ENCODE measurements at regions not wholly inside any gene's neighbourhood (a gene's known extent, or its start where the extent isn't known, plus 50 kb on each side); places are given as distances from the start of the nearest gene placed in this dataset.
"Not testable (repeated sequence)": the region's sequence is repeated elsewhere in the genome, so short reads cannot be mapped to it uniquely, and the experiment has no call there.

DNA sequence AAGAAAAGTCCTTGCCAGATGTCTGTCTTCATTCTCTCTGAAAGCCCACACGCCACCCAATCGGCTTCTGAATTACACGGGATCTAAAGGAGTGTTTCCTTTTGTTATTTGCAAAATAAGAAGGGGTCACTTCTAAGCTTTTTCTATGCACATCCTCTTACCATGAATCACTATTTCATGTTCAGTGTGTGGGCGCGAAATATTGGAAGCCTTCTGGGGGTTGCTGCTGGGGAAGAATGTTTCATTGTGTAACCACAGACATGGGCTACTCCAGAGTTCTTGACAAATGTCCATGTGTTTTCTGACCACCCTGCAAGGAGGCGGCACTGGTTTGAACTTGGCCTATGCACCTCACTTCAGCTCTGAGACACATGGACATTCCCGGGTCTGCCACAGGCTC lies 133.6 kb upstream of the APCDD1 start:
- no peak for DNase-seq

DNA sequence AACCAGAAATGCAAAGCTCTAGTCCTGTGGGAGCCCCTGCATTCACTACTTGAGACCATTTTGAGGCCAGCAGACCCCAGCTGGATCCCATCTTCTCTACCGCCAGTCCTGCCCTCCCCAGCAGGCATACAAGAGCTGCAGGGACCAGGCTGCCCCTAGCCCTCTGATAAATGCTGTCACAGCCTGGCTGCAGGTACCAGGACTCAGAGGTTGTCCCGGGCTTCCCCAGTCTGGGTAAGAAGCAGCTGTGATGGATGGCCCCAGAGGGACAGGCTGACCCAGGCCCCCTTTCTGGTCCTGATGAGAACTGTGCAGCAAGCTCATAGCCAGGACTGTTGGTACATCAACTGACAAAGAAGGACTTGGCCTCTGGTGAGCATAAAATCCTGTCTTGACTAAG lies 132.9 kb upstream of the APCDD1 start:
- DNase-seq = no peak

DNA sequence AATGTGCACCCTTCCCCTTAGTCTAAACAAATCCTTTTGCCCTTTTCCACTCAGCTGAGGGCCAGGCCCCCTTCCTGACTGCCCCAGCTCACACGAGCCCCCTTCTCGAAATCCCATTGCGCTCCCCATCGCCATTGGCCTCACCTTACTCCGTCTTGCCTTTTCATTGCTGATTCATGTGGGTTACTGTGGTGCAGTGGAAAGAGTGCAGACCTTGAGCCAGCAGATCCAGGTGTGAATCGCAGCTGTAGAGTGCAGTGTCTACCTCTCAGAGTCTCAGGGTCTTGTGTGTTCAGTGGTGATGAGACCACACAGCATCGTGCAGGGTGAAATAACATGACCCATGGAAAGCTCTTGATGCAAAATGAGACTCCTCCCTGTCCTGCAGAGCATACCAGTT lies 132.4 kb upstream of the APCDD1 start:
- no peak for DNase-seq

DNA sequence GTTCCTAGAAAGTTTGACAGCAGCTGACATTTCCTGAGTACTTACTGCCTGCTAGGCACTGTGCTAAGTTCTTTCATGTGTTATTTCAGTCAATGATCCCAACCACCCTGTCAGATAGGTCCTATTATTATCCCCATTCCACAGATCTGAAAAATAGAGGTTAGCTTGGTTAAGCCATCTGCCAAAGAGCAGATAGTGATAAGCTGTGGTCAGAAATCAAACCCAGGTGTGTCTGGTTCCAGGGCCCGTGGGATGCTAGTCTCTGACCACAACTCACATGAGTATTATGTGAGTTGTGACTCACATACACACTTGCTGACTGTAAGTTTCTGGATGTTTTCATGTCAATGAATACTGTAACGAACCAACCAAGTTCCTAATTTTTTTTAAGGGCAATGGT lies 132.0 kb upstream of the APCDD1 start:
- DNase-seq = no peak

DNA sequence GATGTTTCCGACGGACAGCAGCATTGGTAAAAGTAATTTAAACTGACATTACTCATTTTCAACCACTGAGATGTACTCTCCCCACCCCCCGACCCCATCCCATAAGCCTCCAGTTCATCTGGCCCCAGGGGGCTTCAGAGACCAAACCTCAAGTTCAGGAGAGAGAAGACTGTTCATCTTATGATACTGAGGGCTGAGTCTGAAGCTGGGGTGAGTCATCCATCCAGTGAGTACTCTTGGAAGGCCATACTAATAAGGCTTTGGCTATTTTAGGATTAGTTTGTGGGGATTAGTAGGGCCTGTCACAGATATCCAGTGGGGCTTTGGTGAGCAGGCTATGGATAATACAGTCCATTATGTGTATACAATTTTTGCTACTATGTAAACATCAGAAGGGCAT lies 125.3 kb upstream of the APCDD1 start:
- no peak for DNase-seq

DNA sequence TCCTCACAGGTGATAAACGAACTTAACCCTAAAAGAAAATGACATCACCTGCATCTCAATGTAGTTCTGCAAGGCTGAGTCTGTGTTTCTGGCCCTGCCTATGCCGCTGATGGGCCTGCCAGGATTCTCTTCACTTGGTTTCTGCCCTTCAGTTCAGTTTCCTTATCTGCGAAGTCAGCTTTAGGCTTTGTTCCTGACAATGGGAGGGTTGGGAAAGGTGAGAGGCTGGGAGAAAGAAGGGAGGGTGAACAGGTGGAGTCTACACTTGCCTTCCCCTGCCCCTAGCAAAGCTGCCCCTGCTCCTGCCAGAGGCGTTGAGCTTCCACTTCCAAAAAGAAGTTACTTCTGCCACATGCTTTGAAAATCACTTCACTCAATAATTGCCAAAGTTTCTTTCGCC lies 124.0 kb upstream of the APCDD1 start:
- no peak for DNase-seq

DNA sequence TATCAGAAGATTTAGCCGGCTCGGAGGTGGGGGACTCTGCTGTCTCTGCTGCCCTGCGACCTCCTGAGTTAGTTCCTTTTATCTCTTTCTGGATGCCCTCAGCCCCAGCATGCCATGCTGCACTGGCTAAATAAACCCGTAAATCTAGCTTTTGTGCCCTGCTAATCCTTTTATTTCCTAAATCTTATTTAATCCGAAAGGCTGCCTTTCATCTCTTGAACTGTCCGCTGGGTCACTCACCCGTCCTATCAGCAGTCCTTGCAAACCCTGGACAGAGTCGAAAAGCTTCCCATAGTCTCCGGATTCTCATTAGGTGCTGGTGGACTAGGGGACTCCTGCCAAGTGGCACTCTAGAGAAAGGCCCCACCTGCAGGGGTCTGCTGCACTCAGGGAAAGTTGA lies 122.0 kb upstream of the APCDD1 start:
- DNase-seq = no peak

DNA sequence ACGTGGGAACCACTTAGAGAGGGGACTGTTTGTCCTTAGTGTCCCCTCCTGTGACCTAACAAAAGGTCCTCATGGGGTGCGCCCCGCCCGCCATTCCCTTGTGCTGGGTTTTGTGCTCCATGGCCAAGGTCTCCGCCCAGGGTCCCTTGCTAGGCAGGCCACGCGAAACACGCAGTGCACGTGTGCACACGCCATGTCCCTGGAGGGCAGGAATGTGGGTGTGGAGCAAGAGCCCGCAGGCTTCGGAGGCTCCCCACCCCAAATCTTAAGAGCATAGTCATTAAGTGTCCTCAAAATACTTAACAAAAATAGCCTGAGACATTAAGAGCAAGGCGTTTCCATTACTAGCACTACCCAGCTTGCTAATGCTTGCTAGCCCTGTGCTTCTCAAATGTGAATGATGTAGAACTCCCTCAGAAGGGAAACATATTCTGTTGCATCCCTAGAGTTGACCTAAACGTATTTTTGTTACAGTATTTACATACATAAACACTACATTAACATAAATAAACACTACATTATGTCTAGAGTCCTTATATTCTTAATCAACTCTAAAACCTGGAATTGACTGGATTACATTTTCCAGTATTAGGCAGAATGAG lies 117.6 kb upstream of the APCDD1 start:
- DNase-seq = no peak

DNA sequence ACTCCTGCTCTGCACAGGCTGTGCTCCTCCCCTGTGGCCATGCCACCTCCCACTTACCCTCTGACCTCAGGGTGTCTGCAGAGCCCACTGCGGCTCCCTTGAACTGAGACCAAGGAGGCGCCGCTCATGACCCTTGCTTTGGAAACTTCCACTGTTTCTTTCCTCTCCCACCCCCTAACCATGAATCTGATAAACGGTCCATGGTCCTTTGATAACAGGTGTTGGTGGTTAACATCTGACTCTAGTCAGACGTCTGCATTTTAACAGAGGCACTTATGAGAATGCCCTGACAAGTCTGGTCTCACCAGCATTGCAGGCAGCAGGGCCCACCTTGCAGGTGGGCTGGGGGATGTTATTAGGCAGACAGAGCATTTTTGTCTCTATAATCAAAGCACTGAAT lies 113.6 kb upstream of the APCDD1 start:
- no peak for DNase-seq

DNA sequence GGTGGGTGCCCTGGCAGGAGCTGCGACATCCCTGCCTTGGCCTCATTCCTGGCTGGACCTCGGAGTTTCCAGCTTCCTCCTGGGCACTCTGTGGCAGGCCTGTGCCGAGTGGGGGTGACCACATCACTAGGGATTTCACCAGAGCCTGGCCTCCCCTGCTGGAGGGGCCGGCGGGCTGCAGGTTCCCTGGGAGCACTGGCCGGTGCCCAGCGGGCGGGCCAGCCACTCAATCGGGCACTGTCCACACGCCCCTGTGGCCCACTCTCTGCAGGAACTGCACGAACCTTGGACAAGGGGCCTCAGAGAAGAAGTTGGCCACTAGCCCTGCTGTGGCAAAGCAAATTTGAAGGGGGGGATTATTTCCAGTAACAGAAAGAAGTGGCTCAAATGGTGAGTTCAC lies 110.7 kb upstream of the APCDD1 start:
- no peak for DNase-seq

DNA sequence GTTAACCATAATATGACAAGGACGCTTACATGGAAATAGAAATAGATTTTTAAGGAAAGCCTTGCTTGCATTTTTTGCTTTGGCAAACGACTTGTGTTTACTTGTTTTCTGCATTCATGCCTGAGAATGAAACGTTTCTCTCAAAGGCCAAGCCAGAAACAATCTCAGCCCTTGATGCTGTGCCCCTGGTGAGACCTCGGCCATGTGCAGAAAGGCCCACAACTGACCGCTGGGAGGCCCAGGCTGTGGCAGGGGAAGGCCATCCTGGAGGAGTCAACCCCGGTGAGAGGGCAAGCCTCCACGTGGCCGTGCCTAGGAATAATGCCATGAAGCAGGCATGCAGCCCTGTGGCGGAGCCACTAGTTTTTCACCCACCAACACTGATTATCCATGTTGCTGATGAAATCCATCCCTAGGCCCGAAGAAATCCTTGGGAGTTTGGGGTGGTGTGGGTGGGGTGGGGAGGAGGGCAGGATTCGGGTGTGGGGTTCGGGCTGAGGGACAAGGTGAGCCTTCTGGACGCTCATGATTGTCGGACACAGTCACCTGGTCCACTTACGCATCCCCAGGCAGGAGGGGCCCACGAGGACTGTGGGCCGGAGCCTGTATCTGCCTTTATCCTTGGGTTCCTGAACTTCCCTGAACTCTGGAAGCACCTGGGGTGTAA lies 107.6 kb upstream of the APCDD1 start:
- no peak for DNase-seq

DNA sequence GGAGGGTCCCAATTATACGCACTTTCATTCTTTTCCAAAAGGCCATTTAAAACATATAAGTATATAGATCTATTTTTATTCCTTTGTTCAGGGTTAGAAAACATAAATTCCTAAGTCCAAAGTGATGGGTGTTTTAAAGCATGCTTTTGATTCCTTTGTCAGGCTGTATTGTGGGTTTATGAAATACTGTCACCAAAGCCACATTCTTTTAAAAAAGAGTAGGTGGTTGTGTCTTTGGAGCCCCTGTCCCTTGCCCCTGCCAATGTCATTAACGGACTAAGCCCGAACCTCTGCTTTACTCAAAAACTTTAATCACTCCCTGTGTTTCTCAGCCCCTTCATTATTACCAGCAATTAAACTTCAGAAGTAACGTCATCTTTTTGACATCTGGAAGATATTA lies 104.9 kb upstream of the APCDD1 start:
- no peak for DNase-seq

DNA sequence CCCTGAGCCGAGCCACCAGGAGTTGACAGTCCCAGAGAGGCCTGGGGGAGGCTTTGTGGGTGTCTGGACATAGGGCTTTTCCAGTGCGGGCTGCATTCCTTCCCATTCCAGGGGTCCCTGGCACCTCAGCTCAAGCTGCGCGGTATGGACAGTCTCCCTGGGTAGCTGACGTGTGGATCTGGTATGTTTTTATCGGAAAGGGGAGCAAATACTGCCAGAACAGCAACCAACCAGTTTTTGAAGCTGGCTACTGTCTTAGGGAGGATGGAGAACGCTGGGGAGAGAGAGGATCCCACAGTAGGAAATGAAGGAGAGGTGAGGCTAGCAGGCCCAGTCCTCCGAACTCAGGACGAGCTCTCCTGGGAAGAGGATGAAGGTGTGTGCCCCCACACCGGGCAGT lies 103.8 kb upstream of the APCDD1 start:
- no peak for DNase-seq

DNA sequence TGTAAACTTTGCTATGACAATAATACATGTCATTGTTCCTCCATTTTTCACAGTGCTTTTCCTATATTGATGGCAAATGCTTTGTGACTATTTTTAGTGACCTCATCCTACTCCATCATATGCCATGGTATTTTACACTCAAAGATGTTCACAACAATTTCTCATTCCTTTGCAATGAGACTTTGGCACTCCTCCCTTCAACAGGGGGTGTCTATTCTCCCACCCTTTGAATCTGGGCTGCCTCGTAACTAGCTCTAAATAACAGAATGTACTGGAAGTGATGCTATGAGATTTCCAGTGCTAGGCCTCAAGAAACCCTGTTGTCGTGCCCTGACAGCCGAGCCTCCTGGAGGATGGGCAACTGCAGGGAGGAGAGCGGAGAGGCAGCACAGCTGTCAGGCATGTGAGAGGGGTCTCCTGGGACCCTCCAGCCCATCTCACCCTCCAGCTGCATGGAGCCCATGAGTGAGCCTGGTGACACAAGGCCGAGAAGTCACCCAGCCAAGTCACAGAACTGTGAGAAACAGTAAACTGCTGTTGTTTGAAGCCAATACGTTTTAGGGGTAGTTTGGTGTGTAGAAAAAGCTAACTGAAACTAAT lies 103.1 kb upstream of the APCDD1 start:
- no peak for DNase-seq

DNA sequence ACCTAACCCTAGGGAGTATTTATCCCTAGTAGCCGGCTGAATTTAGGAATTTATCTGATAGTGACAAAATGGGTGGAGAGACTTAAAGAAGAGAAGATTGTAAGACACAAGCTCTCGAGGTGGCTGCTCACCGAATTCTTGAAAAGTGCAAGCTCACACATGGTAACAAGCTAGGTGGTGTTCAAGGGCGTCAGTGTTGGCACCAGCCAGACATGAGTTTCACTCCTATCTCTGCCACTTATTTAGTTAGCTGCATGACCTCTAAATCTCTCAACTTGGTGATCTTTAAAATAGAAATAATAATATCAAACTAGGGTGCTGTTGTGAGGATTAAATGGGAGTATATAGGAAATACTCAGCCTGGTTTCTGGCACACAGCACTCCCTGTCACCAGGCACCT lies 102.6 kb upstream of the APCDD1 start:
- no peak for DNase-seq

DNA sequence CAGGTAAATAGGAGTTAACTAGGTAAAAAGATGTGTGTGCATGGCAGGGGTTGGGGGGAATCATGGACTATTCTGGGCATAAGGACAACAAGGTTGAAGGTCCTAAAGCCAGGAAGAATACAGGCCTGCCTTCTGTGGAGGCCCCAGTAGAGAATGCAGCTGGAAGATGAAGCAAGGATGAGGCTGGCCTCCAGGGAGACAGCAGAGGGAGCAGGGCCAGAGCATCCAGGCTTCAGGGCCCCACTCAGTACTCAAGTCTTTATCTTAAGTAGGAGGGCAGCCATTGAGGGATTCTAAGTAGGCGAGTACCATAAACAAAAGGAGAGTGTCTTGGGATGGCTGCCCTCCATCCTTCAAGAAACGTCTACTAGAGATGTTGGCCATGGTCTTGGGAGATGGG lies 101.8 kb upstream of the APCDD1 start:
- no peak for DNase-seq

DNA sequence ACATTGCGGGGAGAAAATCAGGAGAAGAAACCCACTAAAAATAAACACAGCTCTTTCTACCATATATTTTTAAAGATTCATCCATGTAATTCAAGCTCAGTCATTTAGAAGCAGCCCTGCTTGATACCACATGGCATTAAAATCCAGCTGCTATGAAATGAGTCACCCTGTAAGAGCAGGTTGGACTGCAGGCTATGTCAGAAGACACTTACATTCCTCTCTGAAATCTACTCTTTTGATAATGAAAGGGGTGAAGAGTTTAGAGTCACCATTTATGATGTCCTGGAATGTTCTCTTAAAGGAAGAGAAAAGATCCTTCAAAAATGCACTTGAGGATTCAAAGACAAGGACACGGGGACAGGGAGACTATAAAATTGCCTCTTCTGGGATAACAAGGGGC lies 100.6 kb upstream of the APCDD1 start:
- DNase-seq = peak; percentile 72

DNA sequence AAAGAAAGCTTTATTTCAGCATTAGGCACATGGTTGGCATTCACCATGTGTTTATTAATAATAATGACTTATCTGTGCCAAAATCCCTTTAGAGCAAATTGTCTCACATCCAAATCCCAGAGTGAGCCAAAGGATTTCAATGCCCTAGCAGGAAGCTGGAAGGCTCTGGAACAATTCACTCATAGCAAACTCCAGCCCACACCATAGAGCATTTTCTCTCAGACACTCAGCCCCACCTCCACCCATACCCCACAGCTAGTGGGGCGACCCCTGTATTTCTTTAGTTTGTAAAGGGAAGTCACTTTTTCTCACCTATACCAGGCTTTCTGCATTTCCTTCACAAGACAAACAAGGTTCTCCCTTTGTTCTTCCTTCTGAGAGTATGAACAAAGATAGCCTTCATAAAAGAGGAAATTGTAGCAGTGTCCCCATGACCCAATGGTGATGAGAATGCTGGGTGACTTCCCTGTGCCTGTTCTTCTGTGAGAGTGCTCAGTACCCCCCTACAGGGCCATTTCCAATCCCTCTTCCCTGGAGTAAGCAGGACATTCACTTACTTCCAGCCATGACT lies 100.1 kb upstream of the APCDD1 start:
- no peak for DNase-seq

DNA sequence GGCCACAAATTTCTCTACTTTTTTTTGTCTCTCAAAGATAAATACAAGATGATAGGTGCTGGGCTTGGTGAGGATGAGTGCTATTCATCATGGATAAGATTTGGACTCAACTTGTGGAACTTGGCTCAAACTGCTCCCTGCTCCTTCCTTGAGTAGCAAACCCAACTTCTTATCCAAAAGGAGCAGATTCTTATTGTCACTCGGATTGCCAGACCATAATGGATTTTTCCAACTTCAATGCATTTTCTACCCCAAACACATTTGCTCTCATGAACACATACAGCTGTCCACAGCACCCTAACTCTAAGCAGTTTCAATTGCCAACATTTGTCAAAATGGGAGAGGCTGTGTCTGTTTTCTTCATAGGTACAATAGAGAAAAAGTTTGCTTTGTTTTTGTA lies 99.5 kb upstream of the APCDD1 start:
- DNase-seq = no peak

DNA sequence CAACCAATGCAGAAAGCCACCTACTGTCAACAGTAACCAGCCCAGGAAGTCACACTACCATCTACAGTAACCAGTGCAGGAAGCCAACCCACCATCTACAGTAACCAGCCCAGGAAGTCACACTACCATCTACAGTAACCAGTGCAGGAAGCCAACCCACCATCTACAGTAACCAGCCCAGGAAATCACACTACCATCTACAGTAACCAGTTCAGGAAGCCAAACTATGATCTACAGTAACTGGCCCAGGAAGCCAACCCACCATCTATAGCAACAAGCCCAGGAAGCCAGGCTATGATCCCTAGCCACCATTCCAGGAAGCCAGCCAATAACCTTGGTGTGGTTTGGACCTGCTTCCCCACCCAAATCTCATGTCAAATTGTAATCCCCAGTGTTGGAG lies 97.4 kb upstream of the APCDD1 start:
- DNase-seq = not testable (repeated sequence)

DNA sequence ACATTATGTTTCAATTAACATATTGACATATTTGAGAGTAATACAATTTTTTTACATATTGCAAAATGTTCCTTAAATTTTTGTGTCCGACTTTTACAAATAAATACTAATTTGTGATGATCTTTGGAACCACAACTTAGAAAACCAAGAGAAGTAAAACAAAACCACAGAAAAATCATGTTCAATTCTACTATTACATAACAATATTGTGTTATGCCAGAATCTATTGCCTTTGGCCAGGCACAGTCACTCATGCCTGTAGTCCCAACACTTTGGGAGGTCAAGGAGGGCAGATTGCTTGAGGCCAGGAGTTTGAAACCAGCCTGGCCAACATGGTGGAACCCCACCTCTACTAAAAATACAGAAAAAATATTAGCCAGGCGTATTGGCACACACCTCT lies 92.8 kb upstream of the APCDD1 start:
- DNase-seq = no peak

DNA sequence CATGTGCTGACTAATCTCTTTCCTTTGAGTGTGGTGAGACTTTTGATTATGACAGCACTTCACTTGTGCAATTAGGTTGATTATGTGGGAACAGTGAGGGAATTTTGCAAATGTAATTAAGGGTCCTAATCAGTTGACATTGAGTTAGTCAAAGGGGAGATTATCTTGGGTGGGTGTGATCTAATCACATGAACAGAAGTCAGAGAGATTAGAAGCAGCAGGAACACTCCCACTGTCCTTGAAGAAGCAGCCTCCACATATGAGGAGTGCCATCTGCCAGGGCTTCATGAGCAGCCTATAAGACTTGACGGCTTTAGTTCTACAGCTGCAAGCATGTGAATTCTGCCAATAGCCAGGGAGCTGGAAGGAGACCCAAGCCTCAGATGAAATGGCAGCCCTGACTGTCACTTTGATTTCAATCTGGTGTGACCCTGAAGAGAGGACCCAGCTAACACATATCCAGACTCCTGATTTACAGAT lies 89.4 kb upstream of the APCDD1 start:
- DNase-seq = no peak

DNA sequence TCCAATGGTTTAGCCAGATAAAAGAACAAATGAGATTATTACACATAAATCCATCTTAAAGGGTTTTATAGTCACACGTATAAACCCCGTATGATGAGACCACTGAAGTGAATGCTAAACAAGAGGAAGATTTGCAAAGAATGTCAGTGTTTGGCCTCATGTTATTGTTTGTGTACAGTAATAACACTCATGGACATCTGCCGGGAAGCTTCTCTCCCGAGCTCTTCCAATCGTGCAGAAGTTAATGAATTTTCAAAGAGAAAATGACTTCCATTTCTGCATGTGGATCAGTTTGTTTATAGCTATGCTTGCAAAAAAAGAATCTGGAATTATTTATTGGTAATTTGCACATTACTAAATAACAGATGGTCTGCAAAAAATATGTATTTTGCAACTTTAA lies 88.5 kb upstream of the APCDD1 start:
- DNase-seq = no peak

DNA sequence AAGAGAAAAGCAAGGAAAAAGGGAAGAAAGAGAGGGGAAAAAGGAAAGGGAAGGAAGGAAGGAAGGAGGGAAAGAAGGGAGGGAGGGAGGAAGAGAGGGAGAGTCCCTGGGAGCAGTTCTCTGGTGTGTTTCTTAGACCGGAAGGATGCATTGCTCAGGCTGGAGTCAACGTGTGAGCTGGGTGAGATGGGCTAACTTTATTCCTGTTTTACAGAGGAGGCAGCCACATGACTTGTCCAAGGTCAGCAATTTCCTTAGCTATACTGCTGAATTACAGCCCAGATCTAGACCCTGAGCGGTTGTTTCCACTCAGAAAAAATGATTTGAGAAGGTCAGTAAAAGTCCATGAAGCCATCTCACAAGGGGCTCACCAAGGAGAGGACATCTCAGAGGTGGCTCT lies 86.6 kb upstream of the APCDD1 start:
- DNase-seq = no peak
